H1 (cell line): ENCODE measurements at regions not wholly inside any gene's neighbourhood (a gene's known extent, or its start where the extent isn't known, plus 50 kb on each side); places are given as distances from the start of the nearest gene placed in this dataset.
A peak's percentile ranks its signal among the peaks of the same experiment; 100 is the strongest.

Source experiments
- CTCF ChIA-PET: fragments of 300-600 bp; sonication (Branson Sonifier 250); formaldehyde crosslinking; loops from one replicate; lab custom pipeline; 2021; ENCODE audit not compliant: partially characterized antibody; lab: Charles Lee
- POLR2A ChIA-PET: fragments of 300-600 bp; sonication (Branson Sonifier 250); formaldehyde crosslinking; loops from one replicate; lab custom pipeline; 2021; ENCODE audit warnings: inconsistent platforms; ENCODE audit not compliant: partially characterized antibody; lab: Charles Lee
- DNase-seq, 2 experiments: peaks; one replicate each; pipeline versions ENCODE4 v3.0.0 to v3.0.0-alpha.2; 2010 to 2022; ENCODE audit warnings: low spot score in 2 of 2, low read depth in 1 of 2, mixed read lengths in 1 of 2
- FAIRE-seq: peaks from 2 replicates; lab custom pipeline; 2011; peaks lifted over from hg19 to GRCh38; lab: Jason Lieb, UNC
- H2AFZ ChIP-seq: 2 replicates; pipeline ENCODE4 v1.8.1; 2012; ENCODE audit warnings: low read length, inconsistent platforms
- H2AK5ac ChIP-seq: 2 replicates; pipeline ENCODE4 v1.6.1; 2013; ENCODE audit warnings: low read depth, low read length
- H2BK120ac ChIP-seq: replicated peaks from 2 replicates; pipeline ENCODE3; 2013; ENCODE audit warnings: low read depth, low read length, inconsistent platforms
- H2BK12ac ChIP-seq: 2 replicates; pipeline ENCODE4 v1.6.1; 2013; ENCODE audit warnings: low read depth, low read length
- H2BK15ac ChIP-seq: 2 replicates; pipeline ENCODE4 v1.6.1; 2013; ENCODE audit warnings: low read length
- H2BK20ac ChIP-seq: 2 replicates; pipeline ENCODE4 v1.6.1; 2013; ENCODE audit warnings: low read length
- H2BK5ac ChIP-seq: 2 replicates; pipeline ENCODE4 v1.6.1; 2013; ENCODE audit warnings: low read depth, low read length
- H3K14ac ChIP-seq: 2 replicates; pipeline ENCODE4 v1.6.1; 2013; ENCODE audit warnings: inconsistent platforms; ENCODE audit not compliant: insufficient read length
- H3K18ac ChIP-seq: 2 replicates; pipeline ENCODE4 v1.6.1; 2013; ENCODE audit warnings: low read length; ENCODE audit errors: extremely low read depth
- H3K23ac ChIP-seq: 2 replicates; pipeline ENCODE4 v1.6.1; 2013; ENCODE audit warnings: inconsistent platforms; ENCODE audit not compliant: insufficient read length
- H3K23me2 ChIP-seq: 2 replicates; pipeline ENCODE4 v1.6.1; 2013; ENCODE audit warnings: low read depth, low read length
- H3K27ac ChIP-seq: 2 replicates; pipeline ENCODE4 v1.6.1; 2011; ENCODE audit warnings: low read depth, low read length, inconsistent platforms
- H3K27me3 ChIP-seq, 4 experiments: replicated peaks in 1 of 4; 1 replicate in 1 of 4; 2 replicates in 3 of 4; pipeline versions ENCODE4 v1.6.1 to v1.8.1; 2011 to 2013; ENCODE audit warnings: low read length in 3 of 4, mild to moderate bottlenecking in 3 of 4, inconsistent platforms in 2 of 4, mixed read lengths in 2 of 4, moderate library complexity in 1 of 4; ENCODE audit not compliant: control insufficient read depth in 3 of 4, insufficient read depth in 3 of 4; ENCODE audit errors: extremely low read depth in 1 of 4
- H3K36me3 ChIP-seq, 4 experiments: 2 replicates each; pipeline versions ENCODE4 v1.6.1 to v1.8.1; 2011 to 2013; ENCODE audit warnings: mild to moderate bottlenecking in 4 of 4, low read length in 3 of 4, moderate library complexity in 2 of 4, control low read depth in 1 of 4, inconsistent platforms in 1 of 4; ENCODE audit not compliant: insufficient read depth in 4 of 4, control insufficient read depth in 2 of 4
- H3K4ac ChIP-seq: replicated peaks from 2 replicates; pipeline ENCODE3; 2013; ENCODE audit warnings: low read length, low read depth, mixed read lengths, inconsistent platforms; ENCODE audit not compliant: insufficient read length
- H3K4me1 ChIP-seq, 4 experiments: replicated peaks in 1 of 4; 1 replicate in 1 of 4; 2 replicates in 3 of 4; pipeline versions ENCODE4 v1.6.1 to v1.8.1; 2011 to 2013; ENCODE audit warnings: low read length in 3 of 4, inconsistent platforms in 2 of 4, mixed read lengths in 1 of 4; ENCODE audit not compliant: insufficient read depth in 4 of 4, control insufficient read depth in 3 of 4
- H3K4me2 ChIP-seq, 2 experiments: 2 replicates each; pipeline versions ENCODE4 v1.6.1 to v1.8.1; 2011 to 2013; ENCODE audit warnings: low read depth in 2 of 2, low read length in 2 of 2, control low read depth in 1 of 2, inconsistent platforms in 1 of 2, mild to moderate bottlenecking in 1 of 2; ENCODE audit not compliant: insufficient read depth in 1 of 2
- H3K4me3 ChIP-seq, 4 experiments: fragments of 200-600, 300-600 bp in 1 of 4; sonication (generic), shearing (Covaris generic), sonication (Bioruptor Twin) in 1 of 4; 2 replicates each; pipeline versions ENCODE4 v1.5.1 to v1.8.1; 2011 to 2016; ENCODE audit warnings: low read length in 4 of 4, low read depth in 3 of 4, control low read depth in 2 of 4, inconsistent platforms in 2 of 4, mild to moderate bottlenecking in 2 of 4, mixed read lengths in 1 of 4, moderate library complexity in 1 of 4; ENCODE audit not compliant: insufficient read depth in 2 of 4; ENCODE audit errors: extremely low read depth in 1 of 4
- H3K56ac ChIP-seq: replicated peaks from 2 replicates; pipeline ENCODE3; 2013; ENCODE audit warnings: low read depth, mild to moderate bottlenecking, mixed read lengths, low read length, inconsistent platforms; ENCODE audit not compliant: insufficient read length
- H3K79me1 ChIP-seq: 2 replicates; pipeline ENCODE4 v1.6.1; 2013; ENCODE audit warnings: low read depth, low read length, control low read depth
- H3K79me2 ChIP-seq, 2 experiments: 2 replicates each; pipeline versions ENCODE4 v1.6.1 to v1.8.1; 2012 to 2013; ENCODE audit warnings: low read length in 2 of 2, mild to moderate bottlenecking in 2 of 2, inconsistent platforms in 1 of 2; ENCODE audit not compliant: insufficient read depth in 2 of 2, control insufficient read depth in 1 of 2
- H3K9ac ChIP-seq, 4 experiments: replicated peaks in 1 of 4; 1 replicate in 1 of 4; 2 replicates in 3 of 4; pipeline versions ENCODE4 v1.6.1 to v1.8.1; 2011 to 2013; ENCODE audit warnings: low read depth in 3 of 4, low read length in 3 of 4, control low read depth in 2 of 4, mild to moderate bottlenecking in 2 of 4, moderate library complexity in 2 of 4, inconsistent platforms in 1 of 4; ENCODE audit errors: extremely low read depth in 1 of 4
- H3K9me3 ChIP-seq, 2 experiments: 2 replicates each; pipeline versions ENCODE4 v1.6.1 to v1.8.1; 2012 to 2013; ENCODE audit warnings: mild to moderate bottlenecking in 2 of 2, moderate library complexity in 2 of 2, control low read depth in 1 of 2, inconsistent platforms in 1 of 2, low read depth in 1 of 2, low read length in 1 of 2, mixed read lengths in 1 of 2; ENCODE audit not compliant: insufficient read depth in 2 of 2
- H4K20me1 ChIP-seq, 2 experiments: replicated peaks in 1 of 2; 2 replicates each; pipeline versions ENCODE3 to v1.8.1; 2011 to 2013; ENCODE audit warnings: inconsistent platforms in 2 of 2, low read length in 2 of 2, mild to moderate bottlenecking in 1 of 2; ENCODE audit not compliant: insufficient read depth in 2 of 2, control insufficient read depth in 1 of 2
- H4K5ac ChIP-seq: 2 replicates; pipeline ENCODE4 v1.6.1; 2013; ENCODE audit warnings: low read length, low read depth, mixed read lengths, inconsistent platforms; ENCODE audit not compliant: insufficient read length
- H4K8ac ChIP-seq: 2 replicates; pipeline ENCODE4 v1.8.0; 2013; ENCODE audit warnings: mild to moderate bottlenecking, moderate library complexity, low read length, inconsistent platforms; ENCODE audit not compliant: insufficient read depth; ENCODE audit errors: extremely low read depth
- H4K91ac ChIP-seq: replicated peaks from 2 replicates; pipeline ENCODE3; 2013; ENCODE audit warnings: low read length, mixed read lengths, inconsistent platforms; ENCODE audit not compliant: insufficient read length
- MAX ChIP-seq: IDR thresholded peaks from 2 replicates; pipeline ENCODE4 v1.6.1; 2012; ENCODE audit warnings: inconsistent platforms
- POLR2A ChIP-seq, 2 experiments: IDR thresholded peaks; 1 replicate in 1 of 2; 2 replicates in 1 of 2; pipeline ENCODE4 v1.6.1; 2011; ENCODE audit warnings: low read depth in 2 of 2, low read length in 2 of 2, mild to moderate bottlenecking in 2 of 2; ENCODE audit errors: control extremely low read depth in 1 of 2
- RFX5 ChIP-seq: IDR thresholded peaks from 2 replicates; pipeline ENCODE4 v1.6.1; 2011; ENCODE audit warnings: low read depth, low read length, improper control_type of control experiment, borderline replicate concordance
- SIN3A ChIP-seq, 2 experiments: IDR thresholded peaks in 1 of 2; conservative IDR thresholded peaks in 1 of 2; 2 replicates each; pipeline ENCODE4 v1.6.1; 2011 to 2012; ENCODE audit warnings: low read length in 2 of 2, improper control_type of control experiment in 1 of 2, low read depth in 1 of 2, mild to moderate bottlenecking in 1 of 2
- SP2 ChIP-seq: IDR thresholded peaks from 2 replicates; pipeline ENCODE4 v1.6.1; 2012; ENCODE audit warnings: mild to moderate bottlenecking, low read length, inconsistent platforms
- WGBS, 2 experiments: shearing (Covaris generic) in 1 of 2; methylation state at CpG; one replicate each; pipeline versions ENCODE4 v1.1.6 to v1.1.7; 2013 to 2015; ENCODE audit warnings: low lambda C conversion rate in 2 of 2, mixed read lengths in 2 of 2, inconsistent platforms in 1 of 2, low coverage in 1 of 2, missing lambda C conversion rate in 1 of 2; ENCODE audit not compliant: insufficient replicate concordance in 2 of 2, insufficient coverage in 1 of 2, insufficient read length in 1 of 2; ENCODE audit errors: extremely low coverage in 1 of 2, missing lambda C conversion rate in 1 of 2; 5-methylcytosine and 5-hydroxymethylcytosine counted together
- TF ChIP-seq, protein P1 (sequence below): IDR thresholded peaks from 2 replicates; pipeline ENCODE4 v1.6.1; 2011; ENCODE audit warnings: low read depth, mild to moderate bottlenecking, low read length; ENCODE audit not compliant: insufficient read depth

GRCh38 chr2:137771064-137771463 is 193.2 kb upstream of the HNMT start:
- no peak for DNase-seq
- Histone ChIP-seq H4K5ac (no peak overlapping the region), H4K20me1 (no peaks in the 10 kb centered on the region), H2AFZ (peak overlapping the region; percentile 20; the same call in 1 of the 2 replicates), H2BK15ac (no peak overlapping the region), H3K4me3 (no peak overlapping the region), H4K91ac (no peak overlapping the region), H3K23me2 (no peaks in the 10 kb centered on the region), H3K79me2 (no peaks in the 10 kb centered on the region), H2BK20ac (no peak overlapping the region), H3K9ac (no peak overlapping the region), H3K18ac (no peak overlapping the region), H2BK12ac (no peak overlapping the region), H3K23ac (no peak overlapping the region), H3K4me1 (peaks cover 0 to 8% (median 3%) of the 10 kb centered on the region in 4 experiments; a peak in 6 of 7 replicates), H3K79me1 (no peaks in the 10 kb centered on the region), H4K8ac (no peak overlapping the region), H3K4me2 (no peak overlapping the region), H3K36me3 (no peaks in the 10 kb centered on the region), H3K56ac (no peak overlapping the region), H2AK5ac (no peak overlapping the region), H3K27me3 (no peaks in the 10 kb centered on the region), H3K4ac (no peak overlapping the region), H3K14ac (no peak overlapping the region), H2BK5ac (no peak overlapping the region), H3K9me3 (no peaks in the 10 kb centered on the region), H3K27ac (no peak overlapping the region), H2BK120ac (no peak overlapping the region)
- WGBS, 2 experiments = 92% methylated on average over 1 of the region's 1 CpG; no CpG with 5 or more reads in 1 of the 2 experiments
- ChIA-PET POLR2A (no interaction called here), CTCF (no interaction called here)
- FAIRE-seq = no peak
- TF ChIP-seq, protein P1, sequence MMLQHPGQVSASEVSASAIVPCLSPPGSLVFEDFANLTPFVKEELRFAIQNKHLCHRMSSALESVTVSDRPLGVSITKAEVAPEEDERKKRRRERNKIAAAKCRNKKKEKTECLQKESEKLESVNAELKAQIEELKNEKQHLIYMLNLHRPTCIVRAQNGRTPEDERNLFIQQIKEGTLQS = no peak
- TF ChIP-seq SIN3A (conservative IDR thresholded peaks at IDR 0.05 in 1 of 2, IDR thresholded peaks at IDR 0.05 in 1 of 2; ENCODE audit: low read depth in 1 of 2, low read length in 2 of 2) (no peak), SP2 (no peak), POLR2A (IDR thresholded peaks at IDR 0.05; ENCODE audit: control extremely low read depth in 1 of 2, low read depth in 2 of 2, low read length in 2 of 2) (no peak), RFX5 (no peak), MAX (no peak)
